ENCODE measurements at regions not wholly inside any gene's neighbourhood (a gene's known extent, or its start where the extent isn't known, plus 50 kb on each side); places are given as distances from the start of the nearest gene placed in this dataset.

- no peak overlapping the region for H3K4me3 ChIP-seq (replicated peaks in 1 of 2; ENCODE audit: low read depth in 1 of 2, low read length in 2 of 2)
- no peak overlapping the region for H2AFZ ChIP-seq (ENCODE audit: low read depth, low read length, poor library complexity, severe bottlenecking)
- no peaks in the 10 kb centered on the region for H4K20me1 ChIP-seq (ENCODE audit: insufficient read depth)
- H3K9me2 ChIP-seq (ENCODE audit: insufficient read depth): no peaks in the 10 kb centered on the region
- H3K9ac ChIP-seq (ENCODE audit: low read length): no peak overlapping the region
- no peaks in the 10 kb centered on the region for H3K9me3 ChIP-seq (ENCODE audit: control insufficient read depth in 1 of 2, insufficient read depth in 1 of 2, low read depth in 1 of 2, low read length in 2 of 2)
- POLR2A ChIA-PET: no interaction called here
- H3K36me3 ChIP-seq (ENCODE audit: control insufficient read depth in 1 of 2, insufficient read depth in 2 of 2, low read length in 2 of 2): no peaks in the 10 kb centered on the region
- no peak overlapping the region for H3K4me2 ChIP-seq (ENCODE audit: low read length)
- DNase-seq (ENCODE audit: low read depth, low spot score): no peak
- RAD21 ChIA-PET (ENCODE audit: low non-redundant PET in 1 of 2, low total read pairs in 2 of 2, uncharacterized antibody in 2 of 2, unreplicated experiment in 2 of 2): no interaction called here
- peaks cover 9% of the 10 kb centered on the region; the same call in 1 of the 2 replicates for H3K27me3 ChIP-seq (ENCODE audit: insufficient read depth, low read length)
- H3K79me2 ChIP-seq (ENCODE audit: insufficient read depth, low read length): no peaks in the 10 kb centered on the region
- no peak for ATAC-seq
- CTCF ChIA-PET: no interaction called here
- intact Hi-C loops (cut with micrococcal nuclease): no loop called here
- no peak overlapping the region for H3K27ac ChIP-seq (ENCODE audit: low read depth, low read length)
- BruUV-seq (replicated peaks): no TSS peak
- H3K4me1 ChIP-seq (ENCODE audit: control insufficient read depth in 1 of 2, insufficient read depth in 2 of 2, low read length in 2 of 2): peaks cover 0 to 5% of the 10 kb centered on the region in 2 experiments; a peak in 2 of 4 replicates
- TF ChIP-seq RAD21 (IDR thresholded peaks at IDR 0.05; ENCODE audit: low read depth) (no peak), EZH2 (IDR thresholded peaks at IDR 0.05) (no peak), FOSL1 (IDR thresholded peaks at IDR 0.05; ENCODE audit: low read depth) (no peak), YY1 (IDR thresholded peaks at IDR 0.05; ENCODE audit: extremely low read depth, insufficient replicate concordance, low read depth, low read length) (no peak)
Measured at GRCh38 chr3:127425505-127426443, 137.9 kb upstream of the PRR20G start.

- Histone ChIP-seq H3K27me3 (ENCODE audit: insufficient read depth, low read length) (peaks cover 9% of the 10 kb centered on the region; the same call in 1 of the 2 replicates), H3K9me3 (ENCODE audit: control insufficient read depth in 1 of 2, insufficient read depth in 1 of 2, low read depth in 1 of 2, low read length in 2 of 2) (no peaks in the 10 kb centered on the region), H3K27ac (ENCODE audit: low read depth, low read length) (no peak overlapping the region), H3K9me2 (ENCODE audit: insufficient read depth) (no peaks in the 10 kb centered on the region), H3K4me3 (replicated peaks in 1 of 2; ENCODE audit: low read depth in 1 of 2, low read length in 2 of 2) (no peak overlapping the region), H2AFZ (ENCODE audit: low read depth, low read length, poor library complexity, severe bottlenecking) (no peak overlapping the region), H4K20me1 (ENCODE audit: insufficient read depth) (no peaks in the 10 kb centered on the region), H3K36me3 (ENCODE audit: control insufficient read depth in 1 of 2, insufficient read depth in 2 of 2, low read length in 2 of 2) (no peaks in the 10 kb centered on the region), H3K4me1 (ENCODE audit: control insufficient read depth in 1 of 2, insufficient read depth in 2 of 2, low read length in 2 of 2) (peaks cover 0 to 5% of the 10 kb centered on the region in 2 experiments; a peak in 2 of 4 replicates), H3K4me2 (ENCODE audit: low read length) (no peak overlapping the region), H3K9ac (ENCODE audit: low read length) (no peak overlapping the region), H3K79me2 (ENCODE audit: insufficient read depth, low read length) (no peaks in the 10 kb centered on the region)
- CTCF ChIA-PET: no interaction called here
- intact Hi-C loops (cut with micrococcal nuclease): no loop called here
- POLR2A ChIA-PET: no interaction called here
- DNase-seq (ENCODE audit: low read depth, low spot score): no peak
- BruUV-seq (replicated peaks): no TSS peak
- RAD21 ChIA-PET (ENCODE audit: low non-redundant PET in 1 of 2, low total read pairs in 2 of 2, uncharacterized antibody in 2 of 2, unreplicated experiment in 2 of 2): no interaction called here
- TF ChIP-seq EZH2 (IDR thresholded peaks at IDR 0.05) (no peak), JUND (IDR thresholded peaks at IDR 0.05) (no peak), EGR1 (IDR thresholded peaks at IDR 0.05; ENCODE audit: low read depth) (no peak), TCF7L2 (IDR thresholded peaks at IDR 0.05; ENCODE audit: borderline replicate concordance, extremely low read depth, insufficient read depth, insufficient read length) (no peak), ELF1 (IDR thresholded peaks at IDR 0.05; ENCODE audit: borderline replicate concordance, low read depth) (no peak), ZFX (IDR thresholded peaks at IDR 0.05) (no peak), ZNF274 (IDR thresholded peaks at IDR 0.05; ENCODE audit: low read depth, low read length) (no peak), FOSL1 (IDR thresholded peaks at IDR 0.05; ENCODE audit: low read depth) (no peak)
- no peak for ATAC-seq
Measured at GRCh38 chr3:127424766-127425504, 137.1 kb upstream of the PRR20G start.

Measured in HCT116 (cell line).